GM21786 (cell line): ENCODE measurements at regions not wholly inside any gene's neighbourhood (a gene's known extent, or its start where the extent isn't known, plus 50 kb on each side); places are given as distances from the start of the nearest gene placed in this dataset.
"Not testable (repeated sequence)": the region's sequence is repeated elsewhere in the genome, so short reads cannot be mapped to it uniquely, and the experiment has no call there.

Source experiments
- ATAC-seq: cut with Tn5 transposase; IDR thresholded peaks from one replicate; pipeline ENCODE4 v1.9.1; 2021; ENCODE audit not compliant: unreplicated experiment

DNA sequence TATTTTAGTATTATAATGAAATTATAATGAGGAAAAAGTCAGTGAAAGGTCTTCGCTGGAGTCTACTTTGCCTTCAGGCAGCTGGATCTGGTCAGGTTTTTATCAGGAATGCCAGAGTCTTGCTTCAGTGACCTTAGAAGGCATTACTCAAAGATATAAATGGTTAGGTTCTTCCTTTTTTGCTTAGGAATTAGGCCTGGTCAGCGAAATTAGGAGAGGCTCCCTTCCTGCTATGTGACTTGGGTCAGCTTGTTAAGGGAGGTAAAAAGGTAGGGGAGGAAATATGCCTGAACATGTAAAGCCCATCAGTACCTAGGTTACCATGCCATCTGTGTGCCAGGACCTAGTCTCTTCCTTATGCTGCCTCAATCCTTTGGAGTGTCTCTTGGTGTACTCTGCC, 115.1 kb downstream of the OTOR start:
- no peak for ATAC-seq

DNA sequence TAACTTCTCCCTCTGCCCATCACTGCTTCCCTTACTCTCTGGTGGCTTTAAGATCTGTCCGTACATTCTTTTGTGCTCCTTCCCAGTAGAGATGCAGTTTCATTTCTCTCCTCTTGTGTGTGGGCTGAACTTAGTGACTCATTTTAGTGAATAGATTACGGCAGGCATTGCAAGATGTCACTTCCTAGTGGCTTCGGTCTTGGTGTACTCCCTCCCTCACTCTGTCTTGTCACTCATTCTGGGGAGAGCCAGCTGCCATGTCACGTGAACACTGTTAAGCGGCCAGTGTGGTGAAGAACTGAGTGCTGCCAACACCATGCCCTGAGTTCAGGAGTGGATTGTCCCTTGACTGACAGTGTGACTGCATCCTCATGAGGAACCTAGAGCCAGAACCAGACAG, 115.9 kb downstream of the OTOR start:
- ATAC-seq = peak; percentile 66

DNA sequence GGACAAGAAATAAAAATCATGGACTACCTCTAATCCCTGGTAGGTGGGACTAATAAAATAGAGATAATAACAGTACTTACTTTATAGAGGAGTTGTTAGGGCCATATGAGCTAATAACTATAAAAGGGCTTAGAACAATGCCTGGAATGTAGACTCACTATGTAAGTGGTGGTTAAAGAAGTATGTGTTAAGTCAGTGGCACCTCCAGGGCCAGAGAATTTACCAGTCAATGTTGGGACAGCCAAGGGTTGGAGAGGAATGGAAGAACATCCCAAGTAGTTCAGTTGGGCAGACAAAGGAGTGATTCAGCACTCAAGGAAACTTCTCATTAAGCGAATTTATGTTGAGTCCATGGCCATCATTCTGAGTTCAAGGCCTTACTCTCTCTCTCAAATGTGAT, 116.8 kb downstream of the OTOR start:
- ATAC-seq = no peak

DNA sequence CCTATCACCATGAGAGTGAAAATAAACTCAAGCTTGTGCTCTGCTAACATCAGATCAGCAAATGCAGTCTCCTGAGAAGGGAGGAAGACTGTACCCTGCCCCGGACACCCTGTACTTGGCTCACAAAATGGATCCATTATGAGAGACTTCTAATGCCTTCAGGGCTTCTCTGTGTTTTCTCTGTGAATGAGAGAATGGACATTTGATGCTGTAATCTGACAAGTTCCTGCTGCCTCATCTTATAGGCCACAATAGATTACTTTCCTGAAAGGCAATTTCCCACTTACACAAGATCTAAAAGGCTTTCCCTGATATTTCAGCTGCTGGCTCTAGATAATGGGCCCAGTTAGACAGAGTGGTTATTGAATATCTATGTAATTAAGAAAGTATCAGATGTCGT, 117.2 kb downstream of the OTOR start:
- no peak for ATAC-seq

DNA sequence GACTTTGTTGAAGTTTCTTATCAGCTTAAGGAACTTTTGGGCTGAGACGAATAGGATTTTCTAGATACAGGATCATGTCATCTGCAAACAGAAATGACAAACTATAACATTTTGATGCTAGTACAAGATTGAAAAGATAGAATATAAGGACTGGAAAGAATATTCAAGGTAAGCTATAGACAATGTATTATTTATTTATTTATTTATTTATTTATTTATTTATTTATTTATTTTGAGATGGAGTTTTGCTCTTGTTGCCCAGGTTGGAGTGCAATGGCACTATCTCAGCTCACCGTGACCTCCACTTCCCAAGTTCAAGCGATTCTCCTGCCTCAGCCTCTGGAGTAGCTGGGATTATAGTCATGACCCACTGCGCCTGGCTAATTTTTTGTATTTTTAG, 125.0 kb downstream of the OTOR start:
- ATAC-seq = not testable (repeated sequence)

DNA sequence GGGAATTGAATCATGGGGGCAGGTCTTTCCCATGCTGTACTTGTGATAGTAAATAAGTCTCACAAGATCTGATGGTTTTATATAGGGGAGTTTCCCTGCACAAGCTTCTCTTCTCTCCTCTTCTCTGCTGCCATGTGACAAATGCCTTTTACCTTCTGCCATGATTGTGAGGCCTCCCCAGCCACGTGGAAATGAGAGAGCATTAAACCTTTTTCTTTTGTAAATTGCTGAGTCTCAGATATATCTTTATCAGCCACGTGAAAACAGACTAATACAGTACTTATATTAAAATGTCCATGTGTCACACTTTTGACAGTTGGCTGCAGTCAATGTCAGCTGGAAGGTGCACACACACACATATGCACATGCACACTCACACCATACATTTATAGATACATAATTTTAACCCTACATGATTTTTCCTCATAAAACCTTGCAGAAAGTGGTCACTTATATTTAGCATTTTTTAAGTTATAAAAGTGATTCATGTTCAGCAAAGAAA, 128.9 kb downstream of the OTOR start:
- ATAC-seq = no peak

DNA sequence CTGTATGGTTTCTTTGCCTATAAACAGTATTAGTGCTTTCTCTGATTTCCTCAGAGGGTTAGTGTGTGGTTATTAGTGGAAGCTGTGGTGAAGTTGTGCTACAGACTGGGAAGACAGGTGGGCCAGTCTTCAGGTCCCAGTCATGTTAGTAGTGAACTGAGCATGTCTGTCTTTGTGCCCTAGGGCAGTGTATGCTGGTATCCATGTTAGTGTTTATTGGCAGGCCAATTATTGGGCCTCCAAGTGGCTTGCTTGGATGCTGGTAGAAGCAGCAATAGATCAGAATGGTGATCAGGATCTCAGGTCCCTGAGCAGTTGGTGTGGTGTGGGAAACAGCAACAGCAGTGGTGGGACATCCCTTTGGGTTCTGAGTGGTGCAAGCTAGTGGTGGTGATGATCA, 137.6 kb downstream of the OTOR start:
- no peak for ATAC-seq

DNA sequence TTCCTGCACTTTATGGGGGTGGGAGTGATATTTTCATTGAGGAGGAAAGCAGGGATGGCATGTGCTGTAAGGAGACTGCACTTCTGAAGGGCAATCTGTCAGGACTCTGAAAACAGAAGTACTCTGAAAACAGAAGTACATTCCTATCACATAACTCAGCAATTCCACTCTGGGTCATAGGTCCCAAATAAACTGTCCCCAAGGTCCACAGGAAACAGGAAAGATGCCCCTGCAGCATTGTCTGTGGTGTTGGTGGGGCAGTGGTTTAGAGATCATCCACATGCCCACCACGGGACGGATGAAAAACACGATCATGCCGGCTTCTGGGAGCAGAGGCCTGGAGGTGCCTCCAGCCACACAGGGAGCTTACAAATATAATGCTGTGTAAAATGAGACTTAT, 150.3 kb downstream of the OTOR start:
- ATAC-seq = no peak

DNA sequence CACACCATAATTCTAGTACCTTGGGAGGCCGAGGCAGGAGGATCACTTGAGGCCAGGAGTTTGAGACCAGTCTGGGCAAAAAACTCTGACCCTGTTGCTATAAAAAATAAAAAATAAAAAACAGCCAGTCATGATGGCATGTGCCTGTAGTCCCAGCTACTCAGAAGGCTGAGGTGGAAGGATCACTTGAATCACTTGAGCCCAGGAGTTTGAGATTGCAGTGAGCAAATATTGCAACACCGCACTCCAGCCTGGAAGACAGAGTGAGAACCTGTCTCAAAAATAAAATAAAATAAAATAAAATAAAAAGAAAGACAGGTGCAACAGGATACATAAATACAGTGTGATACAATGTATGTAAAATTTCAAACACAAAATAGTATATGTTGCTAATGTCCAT, 154.5 kb downstream of the OTOR start:
- no peak for ATAC-seq

DNA sequence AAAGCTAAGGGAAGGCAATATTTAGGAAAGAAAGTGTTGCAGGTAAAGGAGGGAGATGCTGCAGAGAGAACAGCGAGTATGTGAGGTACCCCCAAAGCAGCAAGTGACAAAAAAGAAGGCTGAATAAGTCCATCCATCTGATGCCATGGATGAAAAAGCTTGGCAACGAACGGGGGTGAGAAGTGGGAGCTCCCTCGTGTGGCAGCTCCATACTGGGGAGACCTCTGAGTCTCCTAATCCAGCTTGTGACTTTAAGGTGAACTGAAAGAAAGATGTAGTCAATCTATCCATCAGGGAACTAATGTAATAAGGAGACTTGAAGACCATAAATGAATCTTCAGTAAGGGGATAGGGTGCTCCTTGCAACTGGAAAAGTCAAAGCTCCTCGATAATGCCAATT, 156.6 kb downstream of the OTOR start:
- ATAC-seq = no peak

DNA sequence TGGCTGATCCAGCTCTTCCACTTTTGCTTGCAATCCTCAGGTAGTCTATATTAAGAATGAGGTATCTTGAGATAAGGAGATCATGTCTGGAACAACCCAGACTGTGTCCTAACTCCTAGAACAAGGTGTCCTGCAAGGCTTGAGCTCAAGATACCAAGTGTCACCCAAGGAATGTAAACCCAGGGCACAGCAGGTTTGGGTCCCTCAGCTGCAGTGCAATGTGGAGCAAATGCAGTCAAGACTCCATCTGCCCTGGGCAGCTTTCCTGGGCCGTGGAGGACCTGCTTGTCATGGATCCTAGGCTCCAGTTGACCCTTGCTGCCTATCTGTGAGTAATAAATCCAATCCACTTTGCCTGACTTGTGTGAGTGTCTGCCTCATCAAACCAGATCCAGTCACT, 166.1 kb downstream of the OTOR start:
- no peak for ATAC-seq

DNA sequence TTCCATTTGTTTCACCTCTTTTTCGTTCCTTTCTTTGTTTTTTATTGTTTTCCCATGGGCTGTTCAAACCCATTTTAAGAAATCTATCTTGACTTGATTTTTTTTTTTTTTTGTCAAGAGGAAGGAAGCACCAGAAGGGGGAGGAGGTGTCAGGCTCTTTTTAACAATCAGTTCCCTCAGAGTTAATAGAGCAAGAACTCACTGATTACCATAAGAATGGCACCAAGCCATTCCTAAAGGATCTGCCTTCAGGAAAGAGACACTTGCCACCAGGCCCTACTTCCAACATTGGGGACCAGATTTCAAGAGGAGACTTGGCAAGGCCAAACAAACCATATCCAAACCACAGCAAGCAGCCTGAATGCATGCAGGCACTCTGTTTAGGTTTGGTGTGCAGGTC, 168.0 kb downstream of the OTOR start:
- ATAC-seq = no peak

DNA sequence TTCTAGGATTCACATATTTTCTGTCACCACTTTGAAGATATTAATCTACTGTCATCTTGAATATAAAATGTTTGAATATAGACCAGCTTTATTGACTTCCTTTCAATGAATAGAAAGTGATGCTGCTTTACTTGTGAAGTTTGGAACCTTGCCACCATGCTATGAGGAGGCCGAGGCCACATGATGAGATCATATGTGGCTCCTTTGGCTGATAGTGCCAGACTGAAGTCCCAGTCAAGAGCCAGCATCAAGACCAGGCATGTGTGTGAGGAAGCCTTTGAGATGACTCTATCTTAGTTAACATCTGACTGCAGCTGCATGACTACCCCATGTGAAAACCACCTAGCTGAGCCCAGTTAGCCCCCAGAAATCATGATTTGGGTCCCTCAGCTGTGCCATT, 169.5 kb downstream of the OTOR start:
- ATAC-seq = no peak

DNA sequence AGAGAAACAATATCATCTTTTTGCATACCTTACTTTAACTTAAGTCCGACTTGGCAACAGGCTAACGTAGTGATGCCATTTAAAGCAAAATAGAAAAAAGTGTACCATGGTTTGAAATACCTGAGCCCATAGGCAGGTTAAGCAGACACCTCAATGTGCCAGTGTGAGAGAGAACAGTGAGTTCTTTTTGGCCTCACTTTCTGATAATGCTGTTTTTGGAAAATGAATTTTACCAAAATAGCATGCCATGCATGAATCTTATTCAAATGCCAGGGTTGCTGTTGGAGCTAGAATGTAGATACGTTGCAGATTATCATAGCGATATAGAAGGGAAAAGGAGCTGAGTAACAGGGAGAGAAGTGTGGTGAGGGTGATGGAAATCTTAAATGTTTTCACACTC, 170.2 kb downstream of the OTOR start:
- no peak for ATAC-seq

DNA sequence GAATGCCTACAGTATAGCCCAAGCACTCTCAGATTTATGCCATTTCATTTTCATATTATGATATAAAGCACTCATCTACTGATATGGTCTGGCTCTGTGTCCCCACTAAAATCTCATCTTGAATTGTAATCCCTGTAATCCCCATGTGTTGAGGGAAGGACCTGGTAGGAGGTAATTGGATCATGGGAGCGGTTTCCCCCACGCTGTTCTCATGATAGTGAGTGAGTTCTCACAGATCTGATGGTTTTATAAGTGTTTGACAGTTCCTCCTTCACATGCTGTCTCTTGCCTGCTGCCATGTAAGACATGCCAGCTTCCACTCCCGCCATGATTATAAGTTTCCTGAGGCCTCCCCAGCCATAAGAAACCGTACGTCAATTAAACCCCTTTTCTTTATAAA, 171.7 kb downstream of the OTOR start:
- no peak for ATAC-seq

DNA sequence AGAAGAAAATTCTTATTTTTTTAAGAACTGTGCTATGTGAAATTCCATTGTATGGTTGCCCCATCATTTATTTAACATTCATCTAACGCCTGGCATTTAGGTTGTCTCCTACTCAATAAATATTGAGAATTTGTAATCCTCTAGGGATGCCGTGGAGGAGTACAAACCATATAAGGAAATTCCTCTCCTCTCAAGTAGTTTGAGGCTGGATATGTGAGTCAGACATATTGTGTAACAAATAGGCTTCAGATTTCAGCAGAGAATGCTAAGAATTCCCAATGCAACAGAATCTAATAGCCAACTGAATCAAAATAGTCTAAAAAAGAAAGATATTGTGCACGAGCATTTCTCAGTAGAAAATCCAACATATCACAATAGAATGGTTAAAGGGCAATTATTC, 174.7 kb downstream of the OTOR start:
- no peak for ATAC-seq

DNA sequence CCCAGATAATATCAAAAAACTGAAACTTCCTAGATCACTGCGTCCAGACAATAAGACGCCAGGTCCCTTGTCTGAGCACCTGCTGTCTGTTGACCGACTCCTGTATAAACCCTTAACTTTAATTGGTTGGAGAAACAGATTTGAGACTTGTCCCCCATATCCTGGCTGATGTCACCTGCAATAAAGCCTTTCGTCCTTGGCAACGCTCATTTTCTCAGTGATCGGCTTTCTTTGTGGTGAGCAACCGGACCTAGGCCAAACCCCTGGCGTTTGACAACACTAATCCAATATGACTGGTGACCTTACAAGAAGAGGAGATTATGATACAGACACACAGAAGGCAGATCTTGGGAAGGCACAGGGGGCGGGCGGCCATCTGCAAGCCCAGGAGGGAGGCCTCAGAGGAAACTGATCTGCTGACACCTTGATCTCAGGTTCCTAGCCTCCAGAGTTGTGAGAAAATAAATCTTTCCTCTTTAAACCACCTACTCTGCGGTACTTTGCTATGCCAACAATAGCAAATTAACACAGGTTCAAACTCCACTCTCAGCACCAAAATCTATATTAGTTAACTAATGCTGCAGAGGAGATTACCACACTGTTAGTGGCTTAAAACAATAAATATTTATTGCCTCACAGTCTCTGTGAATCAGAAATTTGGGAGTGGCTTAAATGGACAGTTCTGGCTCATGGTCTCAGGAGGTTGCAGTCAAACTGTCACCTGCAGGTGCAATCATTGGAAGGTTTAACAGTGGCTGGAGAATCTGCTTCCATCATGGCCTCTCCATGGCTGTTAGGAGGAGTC, 178.7 kb downstream of the OTOR start:
- ATAC-seq = no peak

DNA sequence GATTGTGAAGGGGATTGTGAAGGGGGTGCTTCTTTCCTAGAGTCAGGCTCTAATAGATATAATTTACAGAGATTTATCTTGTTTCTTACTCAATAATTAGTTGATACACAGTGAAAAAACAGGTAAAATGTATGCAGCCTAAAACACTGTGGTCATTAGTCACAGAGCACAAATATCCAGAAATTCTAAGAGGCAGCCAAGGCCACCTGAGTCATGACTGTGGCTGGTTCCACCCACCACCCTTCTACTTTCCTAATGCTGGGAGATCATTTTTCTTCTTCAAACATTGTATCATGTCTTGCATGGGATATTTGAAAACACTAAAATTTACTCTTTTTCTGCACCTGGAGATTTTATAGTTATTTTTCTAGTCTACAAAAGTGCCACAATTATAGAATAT, 181.6 kb downstream of the OTOR start:
- no peak for ATAC-seq

DNA sequence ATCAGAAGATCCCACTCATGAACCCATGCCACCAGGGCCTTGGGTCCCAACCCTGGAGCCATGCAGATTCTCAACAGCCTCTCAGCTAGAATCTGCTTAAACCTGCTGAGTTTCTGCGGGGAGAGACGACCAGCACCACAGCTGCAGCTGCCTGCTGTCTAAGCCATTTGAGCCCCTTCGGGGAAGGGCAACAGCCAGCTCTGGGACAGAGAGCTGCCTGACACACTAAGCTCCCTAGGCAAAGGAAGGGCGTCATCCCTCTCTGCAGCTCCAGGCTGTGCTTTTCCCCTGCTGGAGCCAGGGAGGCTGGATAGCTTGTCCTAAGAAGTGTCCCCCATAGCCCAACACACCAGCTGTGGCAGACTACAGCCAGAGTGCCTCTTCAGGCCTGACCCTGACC, 182.5 kb downstream of the OTOR start:
- ATAC-seq = no peak

DNA sequence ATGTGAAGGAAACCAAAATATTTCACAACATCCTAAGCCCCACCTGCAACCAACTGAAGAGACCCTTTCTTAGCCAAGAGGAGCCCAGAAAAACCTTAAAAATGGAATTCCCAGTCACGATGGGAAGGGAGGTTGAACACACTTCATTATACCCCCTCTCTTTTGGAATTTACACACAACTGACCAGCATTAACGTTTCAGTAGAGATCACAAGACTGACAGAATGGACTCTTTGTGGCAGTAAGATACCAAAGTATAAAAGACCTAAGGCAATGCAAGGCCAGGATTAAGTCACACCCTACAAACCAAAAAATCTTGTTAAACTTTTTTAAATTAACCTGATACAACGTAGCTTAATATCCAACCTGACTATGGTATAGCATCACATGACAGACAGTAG, 190.9 kb downstream of the OTOR start:
- no peak for ATAC-seq

DNA sequence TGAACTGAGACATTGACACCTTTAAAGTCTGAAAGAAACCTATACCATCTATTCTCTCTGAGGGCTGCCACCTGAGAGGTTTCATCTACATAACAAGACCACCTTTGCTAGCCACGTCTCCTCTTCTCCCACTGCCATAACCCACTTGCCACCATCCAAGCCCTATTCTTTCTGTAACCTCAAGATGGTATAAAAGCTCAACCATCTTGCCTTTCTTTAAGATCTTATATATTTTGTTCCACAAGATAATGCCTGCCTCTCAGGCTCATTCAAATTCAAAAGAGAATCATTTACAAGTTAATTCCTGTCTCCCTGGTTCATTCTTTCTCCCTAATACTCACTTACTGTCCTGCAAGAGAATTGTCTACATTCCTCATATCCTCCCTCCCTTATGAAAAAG, 192.5 kb downstream of the OTOR start:
- no peak for ATAC-seq

DNA sequence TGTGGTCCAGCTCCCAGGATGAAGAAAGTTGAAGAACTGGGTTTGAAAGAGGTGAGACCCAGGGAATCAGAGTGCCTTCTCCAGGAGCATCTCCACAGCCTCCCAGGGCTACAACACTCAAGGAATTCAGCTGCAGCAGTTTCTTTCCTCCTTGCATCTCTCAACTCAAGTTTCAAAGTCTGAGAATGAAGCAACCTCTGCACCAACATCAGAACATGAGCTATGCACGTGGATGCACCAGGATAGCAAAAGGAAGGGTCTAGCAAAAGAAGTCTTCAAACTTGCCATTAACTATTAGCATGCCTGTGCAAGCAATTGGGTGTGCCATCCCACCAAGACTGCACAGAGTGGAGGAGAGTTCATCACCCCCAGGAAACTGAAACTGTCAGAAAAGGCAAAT, 193.9 kb downstream of the OTOR start:
- ATAC-seq = no peak

DNA sequence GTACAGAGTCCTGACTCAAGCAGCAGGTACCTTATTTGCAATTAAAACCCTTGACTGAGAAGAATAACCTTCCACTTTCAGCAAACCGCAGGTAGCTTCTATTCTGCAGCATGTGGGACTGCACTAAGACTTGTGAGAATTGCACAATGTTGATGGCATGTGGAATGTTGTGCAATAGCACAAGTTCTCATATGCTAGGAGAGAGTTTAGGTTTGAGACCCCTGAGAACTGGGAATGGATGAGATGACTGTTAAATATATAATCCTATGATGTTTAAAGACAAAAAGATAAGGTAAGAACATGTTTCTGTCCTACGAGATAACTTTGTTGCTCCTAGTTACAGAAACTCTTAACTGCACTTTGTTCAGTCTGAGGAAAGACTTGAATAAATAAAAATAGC, 194.6 kb downstream of the OTOR start:
- ATAC-seq = no peak
